GM12891 (cell line): ENCODE measurements at regions not wholly inside any gene's neighbourhood (a gene's known extent, or its start where the extent isn't known, plus 50 kb on each side); places are given as distances from the start of the nearest gene placed in this dataset.

Source experiments
- POLR2A ChIP-seq: IDR thresholded peaks from 2 replicates; pipeline ENCODE4 v1.6.1; 2011; ENCODE audit warnings: low read depth, low read length, control low read depth
- POLR2AphosphoS5 ChIP-seq: IDR thresholded peaks from 2 replicates; pipeline ENCODE4 v1.6.1; 2011; ENCODE audit warnings: low read depth, low read length, control low read depth

GRCh38 chr7:26480156-26480555 lies 188.5 kb downstream of the SNX10 start:
- TF ChIP-seq POLR2AphosphoS5 (no peak), POLR2A (no peak)
